ENCODE measurements at regions not wholly inside any gene's neighbourhood (a gene's known extent, or its start where the extent isn't known, plus 50 kb on each side); places are given as distances from the start of the nearest gene placed in this dataset.

GRCh38 chr2:222058819-222059445, 239.9 kb downstream of the PAX3 start:
- H3K4me1 Mint-ChIP-seq: no peaks in the 10 kb centered on the region
- no peaks in the 10 kb centered on the region for H3K9me3 Mint-ChIP-seq
- no peak overlapping the region for H3K27ac Mint-ChIP-seq
- no peaks in the 10 kb centered on the region for H3K36me3 Mint-ChIP-seq
- no peak for TF ChIP-seq CTCF (IDR thresholded peaks at IDR 0.05)
- Histone ChIP-seq H4K20me1 (ENCODE audit: insufficient read depth, low read length) (no peaks in the 10 kb centered on the region), H3K27me3 (ENCODE audit: control insufficient read depth in 2 of 2, insufficient read depth in 2 of 2, low read length in 2 of 2) (peaks cover 11 to 16% of the 10 kb centered on the region in 2 donors), H3K4me3 (replicated peaks in 1 of 3; ENCODE audit: low read depth in 2 of 3, low read length in 3 of 3) (no peak overlapping the region), H3K36me3 (replicated peaks in 1 of 2; ENCODE audit: control insufficient read depth in 1 of 2, insufficient read depth in 2 of 2, low read length in 2 of 2) (no peaks in the 10 kb centered on the region), H3K9me3 (replicated peaks in 1 of 2; ENCODE audit: control insufficient read depth in 1 of 2, insufficient read depth in 1 of 2, low read length in 2 of 2) (no peaks in the 10 kb centered on the region), H3K27ac (ENCODE audit: low read depth in 1 of 2, low read length in 2 of 2) (no peak overlapping the region), H3K4me1 (ENCODE audit: control insufficient read depth in 1 of 2, insufficient read depth in 2 of 2, low read length in 2 of 2) (no peaks in the 10 kb centered on the region), H3K79me2 (ENCODE audit: insufficient read depth, low read length) (no peaks in the 10 kb centered on the region), H3K9ac (ENCODE audit: insufficient read depth, low read length, poor library complexity, severe bottlenecking) (no peak overlapping the region), H2AFZ (ENCODE audit: insufficient read depth, low read depth, low read length, poor library complexity, severe bottlenecking) (no peak overlapping the region), H3K4me2 (replicated peaks; ENCODE audit: extremely low read depth, low read length, poor library complexity, severe bottlenecking) (no peak overlapping the region)
- H3K27me3 Mint-ChIP-seq (ENCODE audit: low read depth in 3 of 3): peaks cover 11 to 22% (median 16%) of the 10 kb centered on the region in 3 donors
- intact Hi-C loops (cut with micrococcal nuclease): loop anchor here in 1 of 2 donors (10.0 kb wide), 1 partner anchor 506 kb away; no protein-coding TSS in a partner anchor
- no peak overlapping the region for H3K4me3 Mint-ChIP-seq
- WGBS (ENCODE audit: insufficient coverage): 100% methylated on average over 1 of the region's 2 CpGs
- no peak for DNase-seq

- Mint-ChIP-seq H3K4me1 (no peaks in the 10 kb centered on the region), H3K27me3 (ENCODE audit: low read depth in 3 of 3) (peaks cover 11 to 28% (median 17%) of the 10 kb centered on the region in 3 donors), H3K9me3 (no peaks in the 10 kb centered on the region), H3K36me3 (no peaks in the 10 kb centered on the region), H3K4me3 (no peak overlapping the region), H3K27ac (no peak overlapping the region)
- Histone ChIP-seq H3K9me3 (replicated peaks in 1 of 2; ENCODE audit: control insufficient read depth in 1 of 2, insufficient read depth in 1 of 2, low read length in 2 of 2) (no peaks in the 10 kb centered on the region), H3K4me3 (replicated peaks in 1 of 3; ENCODE audit: low read depth in 2 of 3, low read length in 3 of 3) (no peak overlapping the region), H3K27ac (ENCODE audit: low read depth in 1 of 2, low read length in 2 of 2) (no peak overlapping the region), H3K4me1 (ENCODE audit: control insufficient read depth in 1 of 2, insufficient read depth in 2 of 2, low read length in 2 of 2) (no peaks in the 10 kb centered on the region), H3K27me3 (ENCODE audit: control insufficient read depth in 2 of 2, insufficient read depth in 2 of 2, low read length in 2 of 2) (peaks cover 17 to 22% of the 10 kb centered on the region in 2 donors), H3K79me2 (ENCODE audit: insufficient read depth, low read length) (no peaks in the 10 kb centered on the region), H2AFZ (ENCODE audit: insufficient read depth, low read depth, low read length, poor library complexity, severe bottlenecking) (no peak overlapping the region), H3K36me3 (replicated peaks in 1 of 2; ENCODE audit: control insufficient read depth in 1 of 2, insufficient read depth in 2 of 2, low read length in 2 of 2) (no peaks in the 10 kb centered on the region), H3K9ac (ENCODE audit: insufficient read depth, low read length, poor library complexity, severe bottlenecking) (no peak overlapping the region), H4K20me1 (ENCODE audit: insufficient read depth, low read length) (no peaks in the 10 kb centered on the region), H3K4me2 (replicated peaks; ENCODE audit: extremely low read depth, low read length, poor library complexity, severe bottlenecking) (no peak overlapping the region)
- intact Hi-C loops (cut with micrococcal nuclease): loop anchor here in 1 of 2 donors (10.0 kb wide), 1 partner anchor 507 kb away; no protein-coding TSS in a partner anchor
- TF ChIP-seq CTCF (IDR thresholded peaks at IDR 0.05): peak; percentile 70
- DNase-seq: peak in 1 of 3 donors; percentile 11
- 44% methylated on average over 5 of the region's 6 CpGs for WGBS (ENCODE audit: insufficient coverage)
Observed at GRCh38 chr2:222057347-222058073, 241.3 kb downstream of the PAX3 start.

All from CD14-positive monocyte (primary cell).